ENCODE measurements at regions not wholly inside any gene's neighbourhood (a gene's known extent, or its start where the extent isn't known, plus 50 kb on each side); places are given as distances from the start of the nearest gene placed in this dataset.

GRCh38 chr1:190908246-190908645, 430.6 kb upstream of the BRINP3 start:
- no peaks in the 10 kb centered on the region for H3K4me1 ChIP-seq (ENCODE audit: control insufficient read depth, low read length)
- no peaks in the 10 kb centered on the region for H3K36me3 ChIP-seq (ENCODE audit: control insufficient read depth, low read length)
- no peaks in the 10 kb centered on the region for H3F3A ChIP-seq (ENCODE audit: control insufficient read depth, insufficient read depth)
- no peak for TF ChIP-seq EZH2phosphoT487 (IDR thresholded peaks at IDR 0.05; ENCODE audit: borderline replicate concordance, low read length)
- TF ChIP-seq CTCF (IDR thresholded peaks at IDR 0.05; ENCODE audit: low read depth, low read length, poor library complexity, severe bottlenecking): no peak
- no peaks in the 10 kb centered on the region for H3K9me3 ChIP-seq (ENCODE audit: control insufficient read depth, insufficient read depth, low read length)
- no peak overlapping the region for H3K4me3 ChIP-seq (ENCODE audit: low read length)
- H3K27ac ChIP-seq (ENCODE audit: low read depth, low read length): no peak overlapping the region
- H3K4me2 ChIP-seq (ENCODE audit: low read length): no peak overlapping the region
- no peaks in the 10 kb centered on the region for H3K79me2 ChIP-seq (ENCODE audit: control insufficient read depth, low read length)
- no peaks in the 10 kb centered on the region for H4K20me1 ChIP-seq (ENCODE audit: control insufficient read depth, insufficient read depth, low read depth, low read length)
- H3K27me3 ChIP-seq (ENCODE audit: control insufficient read depth, low read length): no peaks in the 10 kb centered on the region
- H3K9me2 ChIP-seq (replicated peaks; ENCODE audit: control insufficient read depth, low read length): no peaks in the 10 kb centered on the region

- H3K4me2 ChIP-seq (ENCODE audit: low read length): no peak overlapping the region
Measured at GRCh38 chr1:190908691-190909090, 431.0 kb upstream of the BRINP3 start.

GRCh38 chr1:190935925-190936324, 458.3 kb upstream of the BRINP3 start:
- TF ChIP-seq EZH2phosphoT487 (IDR thresholded peaks at IDR 0.05; ENCODE audit: borderline replicate concordance, low read length) (no peak), CTCF (IDR thresholded peaks at IDR 0.05; ENCODE audit: low read depth, low read length, poor library complexity, severe bottlenecking) (no peak)
- Histone ChIP-seq H3F3A (ENCODE audit: control insufficient read depth, insufficient read depth) (no peaks in the 10 kb centered on the region), H3K27ac (ENCODE audit: low read depth, low read length) (no peak overlapping the region), H3K79me2 (ENCODE audit: control insufficient read depth, low read length) (no peaks in the 10 kb centered on the region), H3K27me3 (ENCODE audit: control insufficient read depth, low read length) (no peaks in the 10 kb centered on the region), H3K36me3 (ENCODE audit: control insufficient read depth, low read length) (no peaks in the 10 kb centered on the region), H4K20me1 (ENCODE audit: control insufficient read depth, insufficient read depth, low read depth, low read length) (no peaks in the 10 kb centered on the region), H3K4me1 (ENCODE audit: control insufficient read depth, low read length) (no peaks in the 10 kb centered on the region), H3K9me2 (replicated peaks; ENCODE audit: control insufficient read depth, low read length) (no peaks in the 10 kb centered on the region), H3K9me3 (ENCODE audit: control insufficient read depth, insufficient read depth, low read length) (no peaks in the 10 kb centered on the region), H3K4me2 (ENCODE audit: low read length) (no peak overlapping the region), H3K4me3 (ENCODE audit: low read length) (no peak overlapping the region)

More at GRCh38 chr1:190908691-190909090, 431.0 kb upstream of the BRINP3 start:
- no peaks in the 10 kb centered on the region for H3K9me3 ChIP-seq (ENCODE audit: control insufficient read depth, insufficient read depth, low read length)
- H3K27ac ChIP-seq (ENCODE audit: low read depth, low read length): no peak overlapping the region
- H3K4me3 ChIP-seq (ENCODE audit: low read length): no peak overlapping the region
- H3K79me2 ChIP-seq (ENCODE audit: control insufficient read depth, low read length): no peaks in the 10 kb centered on the region
- H3K4me1 ChIP-seq (ENCODE audit: control insufficient read depth, low read length): no peaks in the 10 kb centered on the region
- H3K27me3 ChIP-seq (ENCODE audit: control insufficient read depth, low read length): no peaks in the 10 kb centered on the region
- H3F3A ChIP-seq (ENCODE audit: control insufficient read depth, insufficient read depth): no peaks in the 10 kb centered on the region
- TF ChIP-seq EZH2phosphoT487 (IDR thresholded peaks at IDR 0.05; ENCODE audit: borderline replicate concordance, low read length): no peak
- no peak for TF ChIP-seq CTCF (IDR thresholded peaks at IDR 0.05; ENCODE audit: low read depth, low read length, poor library complexity, severe bottlenecking)
- no peaks in the 10 kb centered on the region for H3K9me2 ChIP-seq (replicated peaks; ENCODE audit: control insufficient read depth, low read length)
- H4K20me1 ChIP-seq (ENCODE audit: control insufficient read depth, insufficient read depth, low read depth, low read length): no peaks in the 10 kb centered on the region
- no peaks in the 10 kb centered on the region for H3K36me3 ChIP-seq (ENCODE audit: control insufficient read depth, low read length)

GRCh38 chr1:190936337-190936736, 458.7 kb upstream of the BRINP3 start:
- no peak for TF ChIP-seq CTCF (IDR thresholded peaks at IDR 0.05; ENCODE audit: low read depth, low read length, poor library complexity, severe bottlenecking)
- no peak for TF ChIP-seq EZH2phosphoT487 (IDR thresholded peaks at IDR 0.05; ENCODE audit: borderline replicate concordance, low read length)
- H3K4me1 ChIP-seq (ENCODE audit: control insufficient read depth, low read length): no peaks in the 10 kb centered on the region
- no peaks in the 10 kb centered on the region for H3K9me2 ChIP-seq (replicated peaks; ENCODE audit: control insufficient read depth, low read length)
- H3K9me3 ChIP-seq (ENCODE audit: control insufficient read depth, insufficient read depth, low read length): no peaks in the 10 kb centered on the region
- no peaks in the 10 kb centered on the region for H3K79me2 ChIP-seq (ENCODE audit: control insufficient read depth, low read length)
- no peak overlapping the region for H3K4me3 ChIP-seq (ENCODE audit: low read length)
- no peaks in the 10 kb centered on the region for H3K36me3 ChIP-seq (ENCODE audit: control insufficient read depth, low read length)
- H3F3A ChIP-seq (ENCODE audit: control insufficient read depth, insufficient read depth): no peaks in the 10 kb centered on the region
- no peak overlapping the region for H3K4me2 ChIP-seq (ENCODE audit: low read length)
- H4K20me1 ChIP-seq (ENCODE audit: control insufficient read depth, insufficient read depth, low read depth, low read length): no peaks in the 10 kb centered on the region
- no peak overlapping the region for H3K27ac ChIP-seq (ENCODE audit: low read depth, low read length)
- no peaks in the 10 kb centered on the region for H3K27me3 ChIP-seq (ENCODE audit: control insufficient read depth, low read length)
